ENCODE measurements at regions not wholly inside any gene's neighbourhood (a gene's known extent, or its start where the extent isn't known, plus 50 kb on each side); places are given as distances from the start of the nearest gene placed in this dataset.

GRCh38 chr5:67341478-67341877 is 144.9 kb upstream of the CD180 start:
- no peak for DNase-seq
- Mint-ChIP-seq H3K27me3 (peaks cover 32% of the 10 kb centered on the region), H3K4me1 (no peaks in the 10 kb centered on the region), H3K27ac (no peak overlapping the region), H3K4me3 (no peak overlapping the region), H3K9me3 (ENCODE audit: insufficient read depth) (peaks cover 2% of the 10 kb centered on the region)
- POLR2A ChIA-PET: no interaction called here
- no peak for ATAC-seq (ENCODE audit: low read depth)
- intact Hi-C loops (cut with micrococcal nuclease): no loop called here
- Histone ChIP-seq H3K9ac (ENCODE audit: low read length) (no peak overlapping the region), H3K4me3 (ENCODE audit: control extremely low read depth in 1 of 5, extremely low read depth in 1 of 5, insufficient read depth in 1 of 5, low read depth in 2 of 5, low read length in 4 of 5) (no peak overlapping the region), H3K9me3 (ENCODE audit: control extremely low read depth in 1 of 3, control insufficient read depth in 2 of 3, insufficient read depth in 1 of 3, low read length in 2 of 3) (peaks cover 0 to 17% (median 13%) of the 10 kb centered on the region in 3 donors), H2AFZ (ENCODE audit: insufficient read depth, low read depth, low read length, poor library complexity, severe bottlenecking) (no peak overlapping the region), H3K79me2 (ENCODE audit: control insufficient read depth, insufficient read depth, low read length) (no peaks in the 10 kb centered on the region), H3K36me3 (replicated peaks in 1 of 2; ENCODE audit: control extremely low read depth in 1 of 2, control insufficient read depth in 1 of 2, extremely low read depth in 1 of 2, insufficient read depth in 2 of 2, low read length in 1 of 2) (no peaks in the 10 kb centered on the region), H4K20me1 (ENCODE audit: control insufficient read depth, insufficient read depth, low read length, poor library complexity, severe bottlenecking) (no peaks in the 10 kb centered on the region), H3K4me1 (ENCODE audit: control insufficient read depth in 2 of 2, insufficient read depth in 2 of 2, low read length in 2 of 2) (no peaks in the 10 kb centered on the region), H3K27ac (ENCODE audit: low read length in 2 of 2) (no peak overlapping the region), H3K4me2 (replicated peaks; ENCODE audit: low read depth, low read length, poor library complexity, severe bottlenecking) (no peak overlapping the region), H3K27me3 (replicated peaks in 1 of 4; ENCODE audit: control extremely low read depth in 1 of 4, control insufficient read depth in 3 of 4, insufficient read depth in 4 of 4, low read length in 3 of 4) (peaks cover 0 to 4% (median 0%) of the 10 kb centered on the region in 4 experiments)
- no peak for TF ChIP-seq CTCF (IDR thresholded peaks at IDR 0.05)
- no peak for TF ChIP-seq EZH2 (IDR thresholded peaks at IDR 0.05; ENCODE audit: borderline replicate concordance, insufficient read depth, low read depth, low read length, poor library complexity, severe bottlenecking)
- CTCF ChIA-PET: no interaction called here
- 100% methylated on average over 1 of the region's 2 CpGs for WGBS (ENCODE audit: insufficient coverage)

- Histone ChIP-seq H3K4me1 (ENCODE audit: control insufficient read depth in 2 of 2, insufficient read depth in 2 of 2, low read length in 2 of 2) (no peaks in the 10 kb centered on the region), H2AFZ (ENCODE audit: insufficient read depth, low read depth, low read length, poor library complexity, severe bottlenecking) (no peak overlapping the region), H3K9me3 (ENCODE audit: control extremely low read depth in 1 of 3, control insufficient read depth in 2 of 3, insufficient read depth in 1 of 3, low read length in 2 of 3) (peaks cover 0 to 12% (median 3%) of the 10 kb centered on the region in 3 donors), H3K79me2 (ENCODE audit: control insufficient read depth, insufficient read depth, low read length) (no peaks in the 10 kb centered on the region), H3K4me2 (replicated peaks; ENCODE audit: low read depth, low read length, poor library complexity, severe bottlenecking) (no peak overlapping the region), H3K27me3 (replicated peaks in 1 of 4; ENCODE audit: control extremely low read depth in 1 of 4, control insufficient read depth in 3 of 4, insufficient read depth in 4 of 4, low read length in 3 of 4) (peaks cover 0 to 4% (median 0%) of the 10 kb centered on the region in 4 experiments), H3K9ac (ENCODE audit: low read length) (no peak overlapping the region), H3K4me3 (ENCODE audit: control extremely low read depth in 1 of 5, extremely low read depth in 1 of 5, insufficient read depth in 1 of 5, low read depth in 2 of 5, low read length in 4 of 5) (no peak overlapping the region), H4K20me1 (ENCODE audit: control insufficient read depth, insufficient read depth, low read length, poor library complexity, severe bottlenecking) (no peaks in the 10 kb centered on the region), H3K36me3 (replicated peaks in 1 of 2; ENCODE audit: control extremely low read depth in 1 of 2, control insufficient read depth in 1 of 2, extremely low read depth in 1 of 2, insufficient read depth in 2 of 2, low read length in 1 of 2) (no peaks in the 10 kb centered on the region), H3K27ac (ENCODE audit: low read length in 2 of 2) (no peak overlapping the region)
- ATAC-seq (ENCODE audit: low read depth) (no peak), DNase-seq (no peak)
- Mint-ChIP-seq H3K4me1 (no peaks in the 10 kb centered on the region), H3K9me3 (ENCODE audit: insufficient read depth) (no peaks in the 10 kb centered on the region), H3K27ac (no peak overlapping the region), H3K4me3 (no peak overlapping the region), H3K27me3 (peaks cover 33% of the 10 kb centered on the region)
- WGBS (ENCODE audit: insufficient coverage): 97% methylated on average over 1 of the region's 1 CpG
- TF ChIP-seq CTCF (IDR thresholded peaks at IDR 0.05) (peak; percentile 33), EZH2 (IDR thresholded peaks at IDR 0.05; ENCODE audit: borderline replicate concordance, insufficient read depth, low read depth, low read length, poor library complexity, severe bottlenecking) (no peak)
- ChIA-PET CTCF (no interaction called here), POLR2A (no interaction called here)
- intact Hi-C loops (cut with micrococcal nuclease): no loop called here
These were observed 142.7 kb upstream of the CD180 start for GRCh38 chr5:67339219-67339767.

Measured in B cell (primary cell).